ENCODE measurements at regions not wholly inside any gene's neighbourhood (a gene's known extent, or its start where the extent isn't known, plus 50 kb on each side); places are given as distances from the start of the nearest gene placed in this dataset.

- TF ChIP-seq CTCF (IDR thresholded peaks at IDR 0.05) (no peak), POLR2A (IDR thresholded peaks at IDR 0.05) (no peak)
Measured at GRCh38 chr22:27598792-27599191, 202.8 kb downstream of the MN1 start.

All from Peyer's patch (tissue), 4 donors.